K562 (cell line): ENCODE measurements at regions not wholly inside any gene's neighbourhood (a gene's known extent, or its start where the extent isn't known, plus 50 kb on each side); places are given as distances from the start of the nearest gene placed in this dataset.

Experiments
- ATAC-seq: fragments of 200-7000 bp; cut with Tn5 transposase; 3 replicates; pipeline ENCODE4 v1.9.1; 2020; ENCODE audit warnings: moderate library complexity
- BruUV-seq: library from RNA; stranded (reverse); fragments of 400-500 nt; replicated peaks from 2 replicates; lab custom pipeline; 2021; lab: Mats Ljungman, UMichigan
- CTCF ChIA-PET: fragments of 300-600 bp; formaldehyde crosslinking; extraction: SDS; loops from one replicate; lab custom pipeline; 2021; ENCODE audit warnings: low intra/inter-chr PET ratio; lab: Yijun Ruan, JAX
- POLR2A ChIA-PET: fragments of 300-600, 350-650 bp; sonication (Branson Sonifier 250); formaldehyde crosslinking; extraction: SDS; loops from one replicate; lab custom pipeline; 2021; ENCODE audit warnings: antibody characterized with exemption, inconsistent platforms; lab: Yijun Ruan, JAX
- DNase-seq, 4 experiments: peaks; one replicate each; pipeline versions ENCODE4 v3.0.0 to v3.0.0-alpha.2; 2011 to 2018; ENCODE audit warnings: low spot score in 3 of 4, mixed read lengths in 3 of 4; ENCODE audit errors: extremely low read depth in 1 of 4
- FAIRE-seq: peaks from 2 replicates; lab custom pipeline; 2011; peaks lifted over from hg19 to GRCh38; lab: Jason Lieb, UNC
- H2AFZ ChIP-seq: 2 replicates; pipeline ENCODE4 v1.6.0; 2011; ENCODE audit warnings: low read depth, low read length, control low read depth, inconsistent platforms
- H3K27ac ChIP-seq: fragments of 200-600 bp; 3 replicates; pipeline ENCODE4 v1.8.0; 2011; ENCODE audit warnings: low read depth, mild to moderate bottlenecking, control low read depth, inconsistent platforms, low read length, moderate library complexity, mixed read lengths; ENCODE audit errors: extremely low read depth
- H3K27me3 ChIP-seq, 2 experiments: fragments of 300-600 bp in 1 of 2; 2 replicates in 1 of 2; 3 replicates in 1 of 2; pipeline versions ENCODE4 v1.6.0 to v1.8.0; 2011; ENCODE audit warnings: inconsistent platforms in 2 of 2, low read length in 2 of 2, mild to moderate bottlenecking in 1 of 2, mixed read lengths in 1 of 2, moderate library complexity in 1 of 2; ENCODE audit not compliant: control insufficient read depth in 2 of 2, insufficient read depth in 2 of 2
- H3K36me3 ChIP-seq: fragments of 300-600 bp; 3 replicates; pipeline ENCODE4 v1.8.0; 2011; ENCODE audit warnings: mild to moderate bottlenecking, low read length, inconsistent platforms; ENCODE audit not compliant: control insufficient read depth, insufficient read depth
- H3K4me1 ChIP-seq, 2 experiments: fragments of 200-600 bp in 1 of 2; replicated peaks in 1 of 2; 2 replicates in 1 of 2; 3 replicates in 1 of 2; pipeline versions ENCODE4 v1.5.1 to v1.8.0; 2011; ENCODE audit warnings: inconsistent platforms in 2 of 2, low read length in 2 of 2, mild to moderate bottlenecking in 1 of 2, mixed read lengths in 1 of 2, moderate library complexity in 1 of 2; ENCODE audit not compliant: control insufficient read depth in 2 of 2, insufficient read depth in 2 of 2
- H3K4me2 ChIP-seq: 2 replicates; pipeline ENCODE4 v1.6.1; 2011; ENCODE audit warnings: low read length, control low read depth, inconsistent platforms, mixed read lengths; ENCODE audit not compliant: insufficient read depth
- H3K4me3 ChIP-seq: fragments of 200-600 bp; sonication (generic), shearing (Covaris generic); 2 replicates; pipeline ENCODE4 v1.5.1; 2016; ENCODE audit warnings: control low read depth, inconsistent platforms
- H3K79me2 ChIP-seq: fragments of 200-600 bp; 3 replicates; pipeline ENCODE4 v1.8.0; 2011; ENCODE audit warnings: low read length, inconsistent platforms; ENCODE audit not compliant: control insufficient read depth, insufficient read depth
- H3K9ac ChIP-seq, 2 experiments: 2 replicates each; pipeline versions ENCODE4 v1.6.0 to v1.6.1; 2011; ENCODE audit warnings: low read depth in 2 of 2, low read length in 2 of 2, control low read depth in 1 of 2, inconsistent platforms in 1 of 2, mild to moderate bottlenecking in 1 of 2, mixed read lengths in 1 of 2; ENCODE audit not compliant: insufficient read depth in 1 of 2
- H3K9me1 ChIP-seq: one replicate; pipeline ENCODE4 v1.6.0; 2011; ENCODE audit warnings: inconsistent platforms, mild to moderate bottlenecking, low read length, moderate library complexity; ENCODE audit not compliant: control insufficient read depth, insufficient read depth
- H3K9me3 ChIP-seq: replicated peaks from 2 replicates; pipeline ENCODE4 v1.5.1; 2011; ENCODE audit warnings: low read depth, low read length, inconsistent platforms; ENCODE audit not compliant: control insufficient read depth, insufficient read depth
- H4K20me1 ChIP-seq: replicated peaks from 2 replicates; pipeline ENCODE4 v1.6.1; 2011; ENCODE audit warnings: low read length, inconsistent platforms, mixed read lengths; ENCODE audit not compliant: control insufficient read depth, insufficient read depth
- HDAC8 ChIP-seq: fragments of 450-650 bp; IDR thresholded peaks from 2 replicates; pipeline ENCODE4 v1.6.1; 2016; ENCODE audit warnings: mild to moderate bottlenecking, missing genetic modification characterization, moderate library complexity, missing compliant biosample characterization
- HNRNPK ChIP-seq: fragments of 200-400 bp; formaldehyde crosslinking; IDR thresholded peaks from one replicate; pipeline ENCODE4 v1.6.1; 2018; ENCODE audit warnings: mild to moderate bottlenecking, low read depth, low read length; ENCODE audit not compliant: poor library complexity, severe bottlenecking
- IFI16 ChIP-seq: fragments of 250-450 bp; sonication (Bioruptor Pico); IDR thresholded peaks from 2 replicates; pipeline ENCODE4 v2.1.2; 2022; ENCODE audit warnings: mild to moderate bottlenecking, inconsistent platforms
- NRF1 ChIP-seq, 2 experiments: fragments of 450-650 bp; IDR thresholded peaks in 1 of 2; conservative IDR thresholded peaks in 1 of 2; 2 replicates each; pipeline ENCODE4 v1.6.1; 2014; ENCODE audit warnings: mild to moderate bottlenecking in 2 of 2
- RBBP5 ChIP-seq: fragments of 200-600 bp; sonication (generic); IDR thresholded peaks from 2 replicates; pipeline ENCODE4 v1.6.1; 2012; ENCODE audit warnings: borderline replicate concordance, mild to moderate bottlenecking, low read length, control low read depth, inconsistent platforms; ENCODE audit not compliant: insufficient read depth, poor library complexity, severe bottlenecking
- SRSF9 ChIP-seq: fragments of 200-400 bp; formaldehyde crosslinking; IDR thresholded peaks from 2 replicates; pipeline ENCODE4 v1.6.1; 2017; ENCODE audit warnings: low read depth, low read length, borderline replicate concordance
- XRCC3 ChIP-seq: fragments of 450-650 bp; IDR thresholded peaks from 2 replicates; pipeline ENCODE4 v1.6.1; 2017; ENCODE audit warnings: mild to moderate bottlenecking, moderate library complexity
- ZNF584 ChIP-seq: fragments of 200-800 bp; sonication (Bioruptor generic); IDR thresholded peaks from 2 replicates; pipeline ENCODE4 v1.6.1; 2016; ENCODE audit warnings: low read depth, mild to moderate bottlenecking, missing genetic modification characterization, missing compliant biosample characterization
- WGBS: fragments of 100-300 bp; shearing (Covaris generic); methylation state at CpG from one replicate; pipeline ENCODE4 v1.1.6; 2016; ENCODE audit warnings: low coverage, mixed read lengths; ENCODE audit not compliant: insufficient coverage; ENCODE audit errors: missing lambda C conversion rate; 5-methylcytosine and 5-hydroxymethylcytosine counted together
- in situ Hi-C: fragments of 300-500 bp; cut with MboI; formaldehyde crosslinking; loops from 4 replicates; pipeline ENCODE4 v1.15.0; 2018; ENCODE audit warnings: inconsistent platforms, mixed read lengths
- intact Hi-C: fragments of 100-400 bp; cut with micrococcal nuclease; formaldehyde crosslinking; loops from 2 replicates; pipeline ENCODE4 v1.14.2; 2022
- TF ChIP-seq, protein P1 (sequence below): IDR thresholded peaks from 2 replicates; pipeline ENCODE4 v1.6.1; 2014; ENCODE audit warnings: antibody characterized with exemption

DNA sequence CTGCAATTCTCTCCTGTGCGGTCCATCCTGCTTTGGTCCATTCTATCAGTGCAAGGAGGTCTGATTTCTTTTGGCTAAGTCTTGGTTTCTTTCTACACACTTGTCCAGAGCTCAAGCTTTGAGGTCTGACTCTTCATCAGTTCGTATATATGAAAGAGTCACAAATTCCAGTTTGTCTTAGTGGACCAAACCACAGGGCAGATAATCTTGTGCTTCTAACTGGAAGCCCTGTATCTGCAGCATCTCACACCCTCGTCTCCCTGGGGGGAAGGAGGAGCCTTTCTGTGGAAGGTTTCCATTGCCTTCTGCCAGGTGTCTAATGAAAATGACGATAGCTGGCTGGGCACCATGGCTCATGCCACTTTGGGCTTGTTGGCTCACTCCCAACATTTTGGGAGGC lies 148.5 kb downstream of the SPP2 start:
- H3K36me3 ChIP-seq = no peaks in the 10 kb centered on the region
- H3K79me2 ChIP-seq = no peaks in the 10 kb centered on the region
- CTCF ChIA-PET = no interaction called here
- no peaks in the 10 kb centered on the region for H3K4me1 ChIP-seq
- intact Hi-C loops (no loop called here), in situ Hi-C loops (no loop called here)
- H3K4me3 ChIP-seq = no peak overlapping the region
- no peaks in the 10 kb centered on the region for H4K20me1 ChIP-seq
- no peaks in the 10 kb centered on the region for H3K9me1 ChIP-seq
- H3K9ac ChIP-seq = no peak overlapping the region
- no peak overlapping the region for H3K27ac ChIP-seq
- ATAC-seq = no peak
- WGBS = 0% methylated on average over 4 of the region's 4 CpGs
- POLR2A ChIA-PET = no interaction called here
- H3K4me2 ChIP-seq = no peak overlapping the region
- H2AFZ ChIP-seq = no peak overlapping the region
- no peak for DNase-seq
- H3K27me3 ChIP-seq = no peaks in the 10 kb centered on the region
- TF ChIP-seq ZNF584 (CRISPR knock-in tag) = no peak
- no peak for TF ChIP-seq SRSF9
- no peak for TF ChIP-seq HNRNPK
- no peak for TF ChIP-seq HDAC8
- TF ChIP-seq XRCC3 = no peak
- TF ChIP-seq, protein P1, sequence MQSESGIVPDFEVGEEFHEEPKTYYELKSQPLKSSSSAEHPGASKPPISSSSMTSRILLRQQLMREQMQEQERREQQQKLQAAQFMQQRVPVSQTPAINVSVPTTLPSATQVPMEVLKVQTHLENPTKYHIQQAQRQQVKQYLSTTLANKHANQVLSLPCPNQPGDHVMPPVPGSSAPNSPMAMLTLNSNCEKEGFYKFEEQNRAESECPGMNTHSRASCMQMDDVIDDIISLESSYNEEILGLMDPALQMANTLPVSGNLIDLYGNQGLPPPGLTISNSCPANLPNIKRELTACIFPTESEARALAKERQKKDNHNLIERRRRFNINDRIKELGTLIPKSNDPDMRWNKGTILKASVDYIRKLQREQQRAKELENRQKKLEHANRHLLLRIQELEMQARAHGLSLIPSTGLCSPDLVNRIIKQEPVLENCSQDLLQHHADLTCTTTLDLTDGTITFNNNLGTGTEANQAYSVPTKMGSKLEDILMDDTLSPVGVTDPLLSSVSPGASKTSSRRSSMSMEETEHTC = no peak
- TF ChIP-seq NRF1 (conservative IDR thresholded peaks at IDR 0.05 in 1 of 2, IDR thresholded peaks at IDR 0.05 in 1 of 2) = no peak
- no peak for TF ChIP-seq RBBP5
- no peak for TF ChIP-seq IFI16
- TF ChIP-seq, all 486 proteins: peak for 0
- BruUV-seq = no TSS peak
- FAIRE-seq = no peak
- H3K9me3 ChIP-seq = no peaks in the 10 kb centered on the region
